ENCODE measurements at regions not wholly inside any gene's neighbourhood (a gene's known extent, or its start where the extent isn't known, plus 50 kb on each side); places are given as distances from the start of the nearest gene placed in this dataset.
"Not testable (repeated sequence)": the region's sequence is repeated elsewhere in the genome, so short reads cannot be mapped to it uniquely, and the experiment has no call there.

- DNase-seq = no peak
Measured at GRCh38 chr3:674116-674515, 418.7 kb upstream of the CNTN6 start.

DNA sequence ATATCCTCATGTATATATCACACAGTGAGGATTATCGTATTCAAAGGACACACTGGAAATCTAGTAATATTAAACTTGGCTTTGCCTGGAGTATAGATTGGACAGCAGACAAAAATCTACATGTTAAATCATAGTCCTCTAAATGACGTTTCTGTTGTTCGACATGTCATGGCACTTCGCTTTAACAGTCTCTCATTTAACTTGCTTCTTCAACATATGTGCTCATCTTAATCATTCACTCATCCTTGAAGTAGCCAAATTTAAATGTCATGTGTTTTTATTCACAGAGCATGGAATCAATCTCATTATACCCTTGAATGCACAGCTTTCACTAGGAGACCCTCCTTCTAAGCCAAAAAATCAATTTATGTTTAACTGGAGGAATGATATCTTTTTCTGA lies 417.0 kb upstream of the CNTN6 start:
- DNase-seq = no peak

- no peak for DNase-seq
Measured at GRCh38 chr3:683770-684169, 409.1 kb upstream of the CNTN6 start.

- no peak for DNase-seq
Measured at GRCh38 chr3:690770-691169, 402.1 kb upstream of the CNTN6 start.

GRCh38 chr3:700514-700913 lies 392.3 kb upstream of the CNTN6 start:
- DNase-seq = no peak

GRCh38 chr3:707041-707440 lies 385.8 kb upstream of the CNTN6 start:
- DNase-seq = no peak

DNA sequence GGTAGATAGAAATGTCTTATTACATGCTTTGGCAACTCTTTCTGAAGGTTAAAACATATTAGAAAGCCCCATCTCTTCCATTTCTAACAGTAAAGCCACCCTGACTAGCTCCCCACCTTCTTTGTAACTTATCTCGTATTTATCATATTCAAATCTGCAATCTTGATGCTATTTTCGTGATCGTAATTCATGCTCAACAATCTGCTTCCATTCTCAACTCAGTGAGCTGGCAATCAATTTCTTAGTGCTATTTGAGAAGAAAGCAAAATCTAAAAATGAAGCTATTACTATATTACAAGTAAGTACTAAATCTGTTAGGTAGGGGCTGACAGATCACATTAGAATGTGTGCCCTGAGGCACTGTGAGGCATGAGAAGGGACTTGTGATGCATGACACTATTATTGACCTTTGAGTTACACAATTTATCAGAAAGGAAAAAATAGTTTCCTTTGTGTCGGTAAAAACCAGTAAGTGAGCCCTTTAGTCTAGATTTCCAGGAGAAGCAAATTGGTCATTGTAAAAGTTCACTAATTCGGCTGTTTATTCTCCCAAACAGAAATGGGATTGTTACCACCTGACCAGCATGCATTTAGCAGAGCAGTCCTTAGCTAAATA lies 379.7 kb upstream of the CNTN6 start:
- DNase-seq = no peak

DNA sequence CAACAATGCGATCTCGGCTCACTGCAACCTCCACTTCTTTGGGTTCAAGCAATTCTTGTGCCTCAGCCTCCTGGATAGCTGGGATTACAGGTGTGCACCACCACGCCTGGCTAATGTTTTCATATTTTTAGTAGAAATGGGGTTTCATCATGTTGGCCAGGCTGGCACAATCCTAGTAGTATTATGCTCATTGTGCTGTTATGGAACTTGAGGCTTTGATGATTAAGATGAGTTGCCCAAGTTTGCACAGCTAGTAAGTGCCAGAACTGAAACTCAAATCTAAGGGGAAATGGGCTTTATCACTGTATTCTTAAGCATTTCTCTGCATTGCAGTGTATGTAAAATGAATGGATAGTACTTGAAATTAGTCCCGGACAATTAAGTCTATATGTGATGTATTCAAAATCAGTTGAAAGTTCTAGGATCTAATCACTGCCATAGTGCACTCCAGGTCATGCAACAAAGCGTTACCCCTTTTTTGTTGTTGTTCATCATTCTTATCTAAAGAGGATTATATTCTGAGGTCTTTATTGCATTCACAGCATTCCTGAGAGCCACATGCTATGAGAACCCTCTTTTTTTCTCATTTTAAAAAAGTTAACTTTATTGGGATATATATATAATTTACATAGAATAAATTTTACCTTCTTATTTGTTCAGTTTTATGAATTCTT lies 378.7 kb upstream of the CNTN6 start:
- DNase-seq = no peak

DNA sequence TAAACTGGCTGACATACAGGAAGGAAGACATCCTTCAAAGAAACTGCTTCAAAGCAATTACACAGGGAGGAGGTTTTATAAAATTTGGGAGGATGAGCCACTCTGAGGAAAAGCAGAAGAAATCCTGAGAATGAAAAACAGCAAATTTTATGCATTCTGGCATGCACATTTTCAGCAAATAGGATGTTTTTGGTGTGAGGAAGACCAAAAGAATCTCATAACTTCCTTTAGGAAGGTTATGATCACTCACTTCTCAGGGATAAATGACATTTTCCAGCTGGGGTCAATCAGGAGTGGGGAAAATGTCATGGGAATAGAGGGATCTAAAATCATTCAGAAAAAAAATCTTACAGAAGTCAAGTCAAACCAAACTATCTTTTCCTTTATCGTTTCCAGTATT lies 371.7 kb upstream of the CNTN6 start:
- DNase-seq = no peak

GRCh38 chr3:732326-732928 lies 360.4 kb upstream of the CNTN6 start:
- no peak for DNase-seq

GRCh38 chr3:733313-733712 lies 359.5 kb upstream of the CNTN6 start:
- DNase-seq = no peak

DNA sequence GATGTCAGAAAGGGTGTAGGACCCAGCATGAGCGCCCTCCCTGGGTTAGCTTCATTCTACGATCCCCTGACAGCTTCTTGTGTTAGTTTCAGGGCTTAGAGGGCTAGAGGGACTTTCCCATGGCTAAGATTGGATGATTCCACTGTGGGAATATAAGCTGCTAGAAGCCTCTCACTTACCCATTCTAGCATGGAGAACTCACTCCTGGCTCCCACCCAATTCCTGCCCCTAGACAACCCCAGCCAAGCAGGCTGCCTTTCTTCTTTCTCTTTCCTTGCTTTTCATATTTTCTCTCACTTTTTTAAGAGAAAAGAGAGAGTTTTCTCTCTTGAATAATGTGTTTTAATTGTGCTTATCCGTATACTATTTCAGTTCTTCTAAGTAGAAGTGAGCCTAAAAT lies 335.1 kb upstream of the CNTN6 start:
- DNase-seq = no peak

- DNase-seq = no peak
Measured at GRCh38 chr3:759106-759505, 333.7 kb upstream of the CNTN6 start.

- not testable (repeated sequence) for DNase-seq
Measured at GRCh38 chr3:773433-773832, 319.4 kb upstream of the CNTN6 start.

- DNase-seq = no peak
Measured at GRCh38 chr3:775178-775880, 317.5 kb upstream of the CNTN6 start.

- DNase-seq = no peak
Measured at GRCh38 chr3:780505-780904, 312.3 kb upstream of the CNTN6 start.

DNA sequence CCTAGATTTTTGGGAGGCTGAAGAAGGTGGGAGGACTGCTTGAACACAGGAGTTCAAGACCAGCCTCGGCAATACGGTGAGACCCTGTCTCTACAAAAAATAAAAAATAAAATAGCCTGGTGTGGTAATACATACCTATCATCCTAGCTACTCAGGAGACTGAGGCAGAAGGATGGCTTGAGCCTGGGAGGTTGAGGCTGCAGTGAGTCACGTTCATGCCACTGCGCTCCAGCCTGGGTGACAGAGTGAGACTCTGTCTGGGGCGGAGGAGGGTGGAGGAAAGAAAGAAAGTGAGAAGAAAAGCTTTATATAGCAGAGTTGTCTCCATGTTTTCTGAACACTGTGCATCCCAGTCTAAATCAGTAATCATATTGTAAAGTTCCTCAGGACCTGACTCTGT lies 301.4 kb upstream of the CNTN6 start:
- no peak for DNase-seq

DNA sequence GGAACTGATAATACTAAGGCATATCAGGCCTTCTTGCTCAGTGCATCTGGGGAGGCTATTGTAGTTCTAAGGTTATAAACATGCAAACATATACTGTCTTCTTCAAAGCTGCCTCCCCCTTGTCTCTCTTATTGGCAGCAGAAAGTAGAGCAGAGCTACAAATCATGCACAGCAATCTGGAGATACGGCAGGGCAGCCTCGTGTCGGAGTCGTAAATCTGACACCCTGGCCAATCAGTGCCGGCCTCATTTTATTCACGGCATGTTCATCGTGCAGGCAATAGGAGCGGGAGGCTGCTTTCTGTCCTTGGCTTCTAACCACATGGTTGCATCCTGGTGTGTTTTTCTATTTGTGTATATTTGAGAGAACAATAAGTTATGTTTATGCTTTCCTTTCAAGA lies 300.2 kb upstream of the CNTN6 start:
- no peak for DNase-seq

- no peak for DNase-seq
Measured at GRCh38 chr3:804211-804610, 288.6 kb upstream of the CNTN6 start.

DNA sequence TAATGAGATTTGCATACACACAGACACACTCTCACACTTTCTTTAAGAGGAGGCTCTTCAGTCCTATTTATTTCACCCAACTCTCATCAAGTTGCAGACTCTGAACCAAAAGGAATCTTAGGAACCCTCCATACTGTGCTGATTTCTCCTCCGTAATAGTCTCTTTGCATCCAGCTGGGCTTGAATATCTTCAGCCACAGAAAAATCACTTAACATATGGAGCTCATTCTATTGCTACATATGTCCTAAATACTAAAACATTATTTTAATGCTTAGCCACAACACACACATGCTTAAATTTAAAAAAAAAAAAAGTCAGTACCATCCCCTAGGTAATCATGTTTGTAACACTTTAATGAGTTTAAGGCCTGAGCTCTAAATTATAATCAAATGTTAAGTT lies 287.5 kb upstream of the CNTN6 start:
- DNase-seq = no peak

GRCh38 chr3:806006-806405 lies 286.8 kb upstream of the CNTN6 start:
- no peak for DNase-seq

- DNase-seq = no peak
Measured at GRCh38 chr3:816605-817004, 276.2 kb upstream of the CNTN6 start.

GRCh38 chr3:834679-835078 lies 258.1 kb upstream of the CNTN6 start:
- no peak for DNase-seq

- DNase-seq = no peak
Measured at GRCh38 chr3:835096-835495, 257.7 kb upstream of the CNTN6 start.
